NCI-H2227 (cell line): ENCODE measurements at regions not wholly inside any gene's neighbourhood (a gene's known extent, or its start where the extent isn't known, plus 50 kb on each side); places are given as distances from the start of the nearest gene placed in this dataset.
A peak's percentile ranks its signal among the peaks of the same experiment; 100 is the strongest.

Experiments used
- DNase-seq: peaks from one replicate; lab custom pipeline; 2025; ENCODE audit not compliant: unreplicated experiment; lab: John Stamatoyannopoulos, UW

GRCh38 chr12:44961887-44962286 lies 85.8 kb upstream of the NELL2 start:
- no peak for DNase-seq

- DNase-seq: no peak
Observed at GRCh38 chr12:44960856-44961255, 84.7 kb upstream of the NELL2 start.

DNA sequence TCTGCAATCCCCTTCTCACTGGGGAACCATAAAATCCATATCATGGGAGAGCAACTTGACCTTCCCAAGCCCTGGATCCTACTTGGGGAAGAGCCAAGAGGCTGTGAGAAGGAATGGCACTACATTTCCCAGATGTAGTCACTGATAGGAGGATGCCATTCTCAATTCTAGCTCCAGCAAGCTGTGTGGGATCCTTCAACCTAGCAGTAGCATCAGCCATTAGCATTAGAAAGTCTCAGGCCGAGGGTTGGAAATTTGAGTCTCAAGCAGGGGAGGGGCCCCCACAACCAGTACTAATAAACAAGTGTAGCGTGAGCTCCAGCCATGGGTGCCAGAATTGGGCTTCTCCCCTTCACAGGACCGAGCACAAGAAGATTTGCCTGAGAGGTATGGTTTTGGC lies 84.3 kb upstream of the NELL2 start:
- no peak for DNase-seq

DNA sequence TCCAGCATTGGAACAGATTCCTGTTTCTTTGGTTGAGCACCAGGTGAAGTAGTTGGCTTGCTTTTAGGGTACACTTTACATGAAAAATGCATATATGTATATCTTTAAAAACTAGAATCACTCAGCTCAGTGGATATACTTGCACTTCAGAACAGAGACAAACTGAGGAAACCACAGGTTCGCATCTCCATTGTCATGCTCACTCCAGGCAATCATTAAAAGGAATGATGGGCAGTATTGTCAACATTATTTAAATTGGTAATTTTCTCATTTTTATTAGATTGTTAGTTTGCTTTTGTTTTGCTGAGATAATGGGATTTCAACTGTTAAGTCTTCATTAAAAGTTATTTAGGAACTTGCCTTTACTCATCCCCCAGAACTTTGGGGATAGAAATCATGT lies 71.0 kb upstream of the NELL2 start:
- DNase-seq: no peak

GRCh38 chr12:44942714-44943113 lies 66.6 kb upstream of the NELL2 start:
- DNase-seq: no peak

GRCh38 chr12:44930972-44931600 lies 55.0 kb upstream of the NELL2 start:
- peak; percentile 86 for DNase-seq

GRCh38 chr12:44929236-44929885 lies 53.2 kb upstream of the NELL2 start:
- DNase-seq: no peak
